DND-41 (cell line): ENCODE measurements at regions not wholly inside any gene's neighbourhood (a gene's known extent, or its start where the extent isn't known, plus 50 kb on each side); places are given as distances from the start of the nearest gene placed in this dataset.

Experiments
- ATAC-seq: fragments of 200-7000 bp; cut with Tn5 transposase; 3 replicates; pipeline ENCODE4 v1.9.1; 2021; ENCODE audit warnings: low read depth; ENCODE audit not compliant: insufficient read depth
- DNase-seq: peaks from one replicate; pipeline ENCODE4 v3.0.0-alpha.2; 2020
- H2AFZ ChIP-seq: 2 replicates; pipeline ENCODE4 v1.6.0; 2012; ENCODE audit warnings: low read depth, low read length
- H3K27ac ChIP-seq: 2 replicates; pipeline ENCODE4 v1.5.1; 2012; ENCODE audit warnings: low read length, inconsistent platforms
- H3K27me3 ChIP-seq: fragments of 200-600 bp; sonication (generic); 2 replicates; pipeline ENCODE4 v1.6.0; 2012; ENCODE audit warnings: low read length, mild to moderate bottlenecking, inconsistent platforms; ENCODE audit not compliant: insufficient read depth, poor library complexity
- H3K36me3 ChIP-seq: 2 replicates; pipeline ENCODE4 v1.5.1; 2012; ENCODE audit warnings: low read length, inconsistent platforms; ENCODE audit not compliant: insufficient read depth
- H3K4me1 ChIP-seq: 2 replicates; pipeline ENCODE4 v1.5.1; 2012; ENCODE audit warnings: mild to moderate bottlenecking, low read length; ENCODE audit not compliant: insufficient read depth
- H3K4me2 ChIP-seq: 2 replicates; pipeline ENCODE4 v1.6.0; 2012; ENCODE audit warnings: mild to moderate bottlenecking, moderate library complexity, low read length, inconsistent platforms; ENCODE audit not compliant: insufficient read depth
- H3K4me3 ChIP-seq, 2 experiments: fragments of 200-600 bp in 1 of 2; shearing (Covaris generic) in 1 of 2; 2 replicates each; pipeline ENCODE4 v1.5.1; 2012 to 2016; ENCODE audit warnings: inconsistent platforms in 2 of 2, low read length in 2 of 2, mild to moderate bottlenecking in 2 of 2, low read depth in 1 of 2, moderate library complexity in 1 of 2
- H3K79me2 ChIP-seq: 2 replicates; pipeline ENCODE4 v1.6.0; 2012; ENCODE audit warnings: low read length, inconsistent platforms; ENCODE audit not compliant: insufficient read depth
- H3K9ac ChIP-seq: 2 replicates; pipeline ENCODE4 v1.6.0; 2012; ENCODE audit warnings: low read depth, mild to moderate bottlenecking, inconsistent platforms, low read length, moderate library complexity
- H3K9me3 ChIP-seq: 2 replicates; pipeline ENCODE4 v1.5.1; 2012; ENCODE audit warnings: low read length, moderate library complexity, mild to moderate bottlenecking, inconsistent platforms; ENCODE audit not compliant: insufficient read depth, severe bottlenecking
- H4K20me1 ChIP-seq: 2 replicates; pipeline ENCODE4 v1.6.0; 2012; ENCODE audit warnings: low read length; ENCODE audit not compliant: insufficient read depth
- EZH2 ChIP-seq: IDR thresholded peaks from 3 replicates; pipeline ENCODE4 v1.6.1; 2012; ENCODE audit warnings: borderline replicate concordance, low read depth, mild to moderate bottlenecking, moderate library complexity, low read length, inconsistent platforms; ENCODE audit not compliant: severe bottlenecking
- TF ChIP-seq, protein P1 (sequence below): IDR thresholded peaks from 2 replicates; pipeline ENCODE4 v1.5.1; 2012; ENCODE audit warnings: borderline replicate concordance, low read length, moderate library complexity, mild to moderate bottlenecking; ENCODE audit not compliant: poor library complexity, severe bottlenecking; ENCODE audit errors: extremely low read depth

- ATAC-seq (no peak), DNase-seq (no peak)
- Histone ChIP-seq H3K27ac (no peak overlapping the region), H3K4me3 (no peak overlapping the region), H2AFZ (no peak overlapping the region), H4K20me1 (no peaks in the 10 kb centered on the region), H3K4me2 (no peak overlapping the region), H3K36me3 (no peaks in the 10 kb centered on the region), H3K9ac (no peak overlapping the region), H3K4me1 (no peaks in the 10 kb centered on the region), H3K9me3 (no peaks in the 10 kb centered on the region), H3K79me2 (no peaks in the 10 kb centered on the region), H3K27me3 (peaks cover 6% of the 10 kb centered on the region)
- TF ChIP-seq, protein P1, sequence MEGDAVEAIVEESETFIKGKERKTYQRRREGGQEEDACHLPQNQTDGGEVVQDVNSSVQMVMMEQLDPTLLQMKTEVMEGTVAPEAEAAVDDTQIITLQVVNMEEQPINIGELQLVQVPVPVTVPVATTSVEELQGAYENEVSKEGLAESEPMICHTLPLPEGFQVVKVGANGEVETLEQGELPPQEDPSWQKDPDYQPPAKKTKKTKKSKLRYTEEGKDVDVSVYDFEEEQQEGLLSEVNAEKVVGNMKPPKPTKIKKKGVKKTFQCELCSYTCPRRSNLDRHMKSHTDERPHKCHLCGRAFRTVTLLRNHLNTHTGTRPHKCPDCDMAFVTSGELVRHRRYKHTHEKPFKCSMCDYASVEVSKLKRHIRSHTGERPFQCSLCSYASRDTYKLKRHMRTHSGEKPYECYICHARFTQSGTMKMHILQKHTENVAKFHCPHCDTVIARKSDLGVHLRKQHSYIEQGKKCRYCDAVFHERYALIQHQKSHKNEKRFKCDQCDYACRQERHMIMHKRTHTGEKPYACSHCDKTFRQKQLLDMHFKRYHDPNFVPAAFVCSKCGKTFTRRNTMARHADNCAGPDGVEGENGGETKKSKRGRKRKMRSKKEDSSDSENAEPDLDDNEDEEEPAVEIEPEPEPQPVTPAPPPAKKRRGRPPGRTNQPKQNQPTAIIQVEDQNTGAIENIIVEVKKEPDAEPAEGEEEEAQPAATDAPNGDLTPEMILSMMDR, result no peak
- no peak for TF ChIP-seq EZH2
Measured at GRCh38 chr18:57902721-57903120, 99.6 kb upstream of the ATP8B1 start.

DNA sequence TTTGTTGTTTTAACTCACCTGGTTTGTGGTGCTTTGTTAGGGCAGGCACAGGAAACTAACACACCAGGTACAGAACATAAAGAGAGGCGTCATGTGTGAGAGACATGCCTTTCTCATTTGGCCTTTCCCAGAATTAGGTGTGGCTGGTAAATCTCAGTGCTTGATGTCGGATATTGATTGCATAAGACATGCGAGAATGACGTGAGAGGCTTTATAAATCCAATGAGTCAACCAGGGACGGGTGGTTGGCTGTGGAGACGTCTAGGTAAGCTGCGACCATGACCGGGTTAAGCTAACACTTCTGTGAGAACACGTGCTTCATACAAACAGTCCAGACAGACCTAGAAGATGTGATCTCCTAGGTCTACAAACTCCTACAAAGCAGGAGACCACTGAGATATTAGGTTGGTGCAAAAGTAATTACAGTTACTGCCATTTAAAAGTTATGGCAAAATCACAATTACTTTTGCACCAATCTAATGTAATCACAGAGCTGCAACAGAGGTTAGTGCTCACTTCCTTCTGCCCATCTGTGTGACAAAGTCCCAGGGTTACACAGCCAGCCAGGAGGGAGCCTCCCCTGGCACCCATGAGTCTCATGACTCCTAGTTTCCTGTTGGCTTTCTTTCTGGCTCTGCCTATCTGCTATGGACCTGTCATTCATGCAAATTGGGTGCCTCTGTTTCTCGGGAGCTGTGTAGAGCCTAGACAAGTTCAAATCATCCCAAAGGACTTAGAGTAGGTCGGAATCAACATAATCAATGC lies 98.9 kb upstream of the ATP8B1 start:
- no peak overlapping the region for H3K27ac ChIP-seq
- no peaks in the 10 kb centered on the region for H3K4me1 ChIP-seq
- no peaks in the 10 kb centered on the region for H3K79me2 ChIP-seq
- no peak overlapping the region for H3K4me2 ChIP-seq
- DNase-seq (no peak), ATAC-seq (no peak)
- H3K9ac ChIP-seq, result no peak overlapping the region
- no peak overlapping the region for H2AFZ ChIP-seq
- no peaks in the 10 kb centered on the region for H3K9me3 ChIP-seq
- H3K4me3 ChIP-seq, result no peak overlapping the region
- peaks cover 9% of the 10 kb centered on the region for H3K27me3 ChIP-seq
- no peaks in the 10 kb centered on the region for H3K36me3 ChIP-seq
- no peaks in the 10 kb centered on the region for H4K20me1 ChIP-seq
- TF ChIP-seq EZH2, result no peak
- TF ChIP-seq, protein P1, result no peak

DNA sequence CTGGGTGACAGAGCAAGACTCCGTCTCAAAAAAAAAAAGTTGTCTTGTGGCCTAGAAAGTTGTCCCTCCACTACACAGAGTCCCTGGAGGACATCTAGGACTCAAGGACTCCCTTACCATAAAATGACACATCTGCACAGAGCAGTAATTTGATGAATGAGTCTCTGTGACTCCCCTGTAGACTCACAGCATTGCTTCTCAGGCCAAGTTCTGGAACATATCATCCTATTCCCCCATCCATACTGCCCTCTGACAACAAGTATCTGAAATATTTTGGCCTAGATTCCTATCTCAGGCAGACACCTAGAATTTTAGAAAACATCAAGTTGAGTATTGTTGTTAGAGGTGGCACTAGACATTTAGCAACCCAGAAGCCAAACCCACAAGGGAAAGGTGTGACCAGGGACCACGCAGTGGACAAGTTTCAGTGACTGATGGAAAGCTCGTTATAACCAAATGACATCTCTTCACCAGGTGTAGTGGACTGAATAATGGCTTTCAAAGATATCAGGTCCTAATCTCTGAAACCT lies 97.9 kb upstream of the ATP8B1 start:
- Histone ChIP-seq H4K20me1 (no peaks in the 10 kb centered on the region), H2AFZ (no peak overlapping the region), H3K27me3 (peaks cover 9% of the 10 kb centered on the region), H3K9me3 (no peaks in the 10 kb centered on the region), H3K27ac (no peak overlapping the region), H3K4me1 (no peaks in the 10 kb centered on the region), H3K79me2 (no peaks in the 10 kb centered on the region), H3K9ac (no peak overlapping the region), H3K36me3 (no peaks in the 10 kb centered on the region), H3K4me3 (no peak overlapping the region), H3K4me2 (no peak overlapping the region)
- no peak for TF ChIP-seq EZH2
- TF ChIP-seq, protein P1, result no peak
- DNase-seq, result no peak
- no peak for ATAC-seq
